HG02588 (cell line): ENCODE measurements at regions not wholly inside any gene's neighbourhood (a gene's known extent, or its start where the extent isn't known, plus 50 kb on each side); places are given as distances from the start of the nearest gene placed in this dataset.

Source experiments
- ATAC-seq: cut with Tn5 transposase; IDR thresholded peaks from one replicate; pipeline ENCODE4 v1.9.1; 2021; ENCODE audit warnings: mild to moderate bottlenecking, moderate library complexity; ENCODE audit not compliant: unreplicated experiment

DNA sequence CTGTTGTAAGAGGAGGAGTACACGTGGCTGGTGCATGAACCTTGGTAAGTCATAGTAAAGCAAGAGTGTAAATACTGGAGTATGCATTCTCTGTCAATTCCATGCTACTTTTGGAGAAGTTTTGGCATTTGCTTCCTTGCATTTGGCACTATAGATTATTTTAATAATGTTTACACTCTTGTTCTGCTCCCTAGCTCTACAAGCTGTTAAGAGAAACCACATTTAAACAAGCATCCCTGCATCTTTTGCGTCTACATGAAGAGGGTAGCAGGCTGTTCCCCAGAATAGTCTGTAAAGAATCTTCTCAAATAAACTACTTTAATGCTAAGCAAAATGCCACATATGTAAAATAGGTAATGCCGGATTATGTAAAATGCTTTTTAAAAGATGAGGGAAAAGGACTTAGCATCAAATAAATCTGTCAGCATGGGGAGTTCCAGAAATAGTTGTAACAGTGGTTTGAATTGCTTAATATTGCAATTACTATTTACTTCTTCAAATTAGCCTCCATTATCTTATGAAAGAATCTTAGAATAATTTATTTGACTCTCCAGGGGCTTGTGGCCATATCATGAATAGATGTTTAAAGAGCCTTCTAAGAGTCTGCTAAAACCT, 2127.3 kb upstream of the WWC1 start:
- ATAC-seq, result no peak

DNA sequence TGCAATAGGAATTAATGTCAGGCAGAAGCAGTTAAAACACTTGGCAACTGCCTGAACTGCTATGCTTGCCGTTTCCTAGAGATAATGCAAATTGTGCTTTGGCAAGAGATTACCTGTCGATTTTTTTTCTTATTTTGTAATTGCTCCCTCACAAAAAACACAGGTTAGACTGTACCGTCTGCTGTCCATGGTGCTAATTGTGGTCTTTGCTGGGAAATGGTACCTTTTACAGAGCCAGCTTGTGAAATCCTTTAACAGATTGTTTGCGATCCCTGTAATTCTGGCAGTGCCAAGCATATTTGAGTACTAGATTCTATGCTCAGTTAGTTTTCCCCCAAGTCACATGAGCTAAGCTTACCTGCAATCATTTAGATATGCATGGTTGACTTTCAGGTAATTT, 2125.8 kb upstream of the WWC1 start:
- ATAC-seq, result no peak

DNA sequence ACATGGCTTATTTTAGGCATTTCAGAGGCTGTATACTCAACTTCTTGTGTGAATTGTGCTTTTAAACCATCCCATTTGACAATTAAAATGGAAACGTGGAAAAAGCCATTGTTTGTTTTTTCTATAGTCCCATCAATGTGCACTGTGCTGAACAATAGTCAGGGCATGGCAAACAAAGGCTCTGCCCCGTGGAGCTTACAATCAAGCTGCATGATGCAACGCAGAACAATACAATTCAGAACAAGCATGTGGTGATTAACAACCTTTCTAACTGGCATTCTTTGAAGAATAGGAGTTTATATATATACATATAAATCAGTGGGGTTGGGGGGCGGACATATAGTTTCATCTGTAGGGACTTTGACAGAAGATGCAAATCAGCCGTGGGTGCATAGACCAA, 2125.4 kb upstream of the WWC1 start:
- ATAC-seq, result no peak

DNA sequence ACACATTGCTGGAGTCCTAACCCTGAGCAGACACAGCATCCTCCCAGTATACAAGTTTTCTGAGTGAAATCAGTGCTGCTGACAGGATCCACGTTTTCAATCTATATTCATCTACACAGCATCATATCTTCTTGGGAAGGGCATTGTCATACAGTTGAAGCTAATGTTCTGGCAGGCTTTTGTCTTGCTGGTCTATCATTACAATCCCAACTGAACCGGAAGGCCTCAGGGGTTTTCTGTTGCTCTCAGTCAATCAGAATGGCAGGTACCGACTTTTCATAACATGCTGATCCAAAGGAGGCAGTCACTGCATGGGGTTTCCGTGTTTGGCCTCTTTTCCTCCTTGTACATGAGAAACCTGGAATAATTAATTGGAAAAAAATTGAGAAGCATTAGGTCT, 2118.8 kb upstream of the WWC1 start:
- ATAC-seq, result no peak

DNA sequence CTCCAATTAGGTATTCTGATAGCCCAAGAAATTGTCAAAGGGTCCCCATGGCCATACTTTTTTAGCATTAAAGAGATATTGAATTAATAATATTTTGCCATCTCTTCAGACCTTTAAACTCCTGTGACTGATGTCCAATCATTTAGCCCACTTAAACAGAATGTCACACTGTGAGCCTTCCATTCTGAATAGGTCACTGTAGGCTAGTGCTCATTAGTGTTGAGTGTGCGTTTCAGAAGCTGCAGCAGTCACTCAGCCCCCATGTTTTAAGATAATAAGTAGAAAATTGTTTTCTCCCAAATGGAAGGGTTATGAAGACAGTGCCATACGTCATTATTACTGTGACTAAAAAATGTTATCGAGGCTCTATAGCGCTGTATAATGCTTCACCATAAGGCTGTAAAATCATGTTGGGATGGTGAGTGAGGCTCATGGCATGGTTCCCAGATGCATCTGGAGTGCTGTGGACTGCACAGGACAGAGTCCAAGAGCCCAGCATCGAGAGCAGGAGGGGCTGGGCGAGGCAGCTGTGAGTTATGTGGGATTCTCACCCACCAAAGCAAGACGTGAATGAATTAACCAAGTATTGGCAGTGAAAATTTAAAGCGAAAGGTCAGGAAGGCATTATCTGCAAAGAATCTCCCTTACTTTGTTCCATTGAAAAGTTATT, 2112.9 kb upstream of the WWC1 start:
- ATAC-seq, result no peak

DNA sequence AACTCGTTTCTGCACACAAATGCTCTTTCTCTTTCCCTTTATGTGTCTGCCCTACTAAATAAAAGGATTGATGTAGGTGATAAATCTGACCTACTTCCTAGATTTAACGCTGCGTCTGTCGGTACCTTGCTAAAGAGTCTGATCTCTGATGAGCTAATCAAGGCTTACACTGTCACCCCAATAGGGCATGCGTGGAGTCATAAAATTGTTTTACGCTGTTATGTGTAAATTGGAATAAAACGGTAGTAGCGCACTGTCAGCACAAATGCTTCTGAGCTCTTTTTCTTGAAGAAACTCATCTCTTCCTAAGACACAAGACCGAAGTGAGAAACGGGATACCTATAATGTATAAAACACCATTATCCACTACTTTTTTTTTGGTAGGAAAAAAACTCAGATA, 2106.3 kb upstream of the WWC1 start:
- no peak for ATAC-seq

DNA sequence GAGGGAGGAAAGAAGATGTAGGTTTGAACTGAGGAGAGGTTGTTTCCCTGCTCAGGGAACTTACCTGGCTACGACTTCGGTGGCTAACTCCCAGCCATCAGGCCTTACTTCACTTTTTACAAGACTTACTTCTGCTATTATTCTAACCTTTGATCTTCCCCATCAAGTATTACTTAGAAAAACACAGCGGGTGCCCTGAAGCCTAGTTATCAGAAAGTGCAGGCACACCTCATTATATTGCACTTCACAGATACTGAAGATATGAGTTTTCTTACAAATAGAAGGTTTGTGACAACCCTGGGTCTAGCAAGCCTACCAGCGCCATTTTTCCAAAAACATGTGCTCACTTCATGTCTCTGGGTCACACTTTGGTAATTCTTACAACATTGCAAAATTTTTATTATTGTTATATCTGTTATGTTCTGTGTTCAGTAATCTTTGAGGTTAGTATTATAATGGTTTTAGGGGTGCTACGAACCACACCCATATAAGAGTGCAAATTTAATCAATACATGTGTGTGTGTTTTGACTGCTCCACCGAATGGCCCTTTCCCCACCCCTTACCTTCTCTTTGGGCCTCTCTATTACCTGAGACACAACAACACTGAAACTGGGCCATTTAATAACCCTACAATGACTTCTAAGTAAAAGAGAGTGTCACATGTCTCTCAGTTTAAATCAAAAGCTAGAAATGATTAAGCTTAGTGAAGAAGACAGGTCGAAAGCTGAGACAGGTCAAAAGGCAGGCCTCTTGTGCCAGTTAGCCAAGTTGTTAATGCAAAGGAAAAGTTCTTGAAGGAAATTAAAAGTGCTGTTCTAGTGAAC, 2102.7 kb upstream of the WWC1 start:
- no peak for ATAC-seq

DNA sequence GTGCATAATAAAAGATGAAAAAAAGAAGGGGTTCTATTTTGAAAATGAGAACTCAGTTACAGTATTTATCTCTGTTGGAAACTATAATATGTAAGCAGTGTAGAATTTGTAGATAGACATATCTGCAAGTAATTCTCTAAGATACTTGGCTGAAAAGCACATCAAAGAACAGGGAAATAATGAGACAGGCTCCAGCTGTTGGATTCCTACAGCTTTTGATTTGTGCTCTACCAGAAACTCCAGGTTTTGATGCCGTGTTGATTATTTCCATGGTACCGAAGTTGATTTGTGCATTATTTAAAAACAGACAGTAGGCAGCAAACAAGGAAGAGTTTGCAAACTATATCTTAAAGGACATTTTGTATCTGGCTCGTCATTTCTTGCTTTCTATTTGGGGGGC, 2098.7 kb upstream of the WWC1 start:
- ATAC-seq, result no peak

DNA sequence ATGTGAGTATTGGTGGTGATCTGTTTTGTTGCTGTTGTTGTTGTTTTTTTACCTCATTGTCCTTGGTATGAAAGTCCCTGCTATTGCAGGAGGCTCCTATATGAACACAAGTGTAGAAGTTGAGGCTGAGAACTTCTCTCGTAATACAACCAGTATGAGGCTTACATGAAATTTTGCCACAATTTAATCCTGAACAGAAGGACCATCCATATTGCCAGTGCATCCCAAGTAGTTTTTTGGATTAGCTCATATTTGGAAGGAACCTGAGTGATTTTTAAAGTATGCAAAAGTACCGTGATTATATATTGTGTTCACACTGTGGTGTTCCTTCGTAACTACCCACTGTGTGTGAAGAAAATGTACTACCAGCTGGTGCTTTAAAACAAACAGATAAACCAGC, 2095.5 kb upstream of the WWC1 start:
- ATAC-seq, result no peak

DNA sequence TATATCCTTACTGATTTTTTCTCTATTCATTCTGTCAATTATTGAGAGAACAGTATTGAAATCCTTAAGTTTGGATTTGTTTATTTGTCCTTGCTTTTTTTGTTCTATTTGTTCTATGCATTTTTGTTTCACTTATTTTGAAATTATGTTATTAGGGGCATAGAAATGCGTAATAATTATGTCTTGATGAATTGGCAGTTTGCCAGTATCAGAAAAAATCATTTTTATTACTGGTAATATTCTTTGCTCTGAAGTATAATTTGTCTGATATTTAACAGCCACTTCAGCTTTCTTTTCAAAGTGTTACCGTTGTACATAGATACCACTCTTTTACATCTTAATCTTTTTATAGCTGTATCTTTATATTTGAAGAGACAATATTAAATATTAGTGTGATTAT, 2090.9 kb upstream of the WWC1 start:
- ATAC-seq, result no peak

DNA sequence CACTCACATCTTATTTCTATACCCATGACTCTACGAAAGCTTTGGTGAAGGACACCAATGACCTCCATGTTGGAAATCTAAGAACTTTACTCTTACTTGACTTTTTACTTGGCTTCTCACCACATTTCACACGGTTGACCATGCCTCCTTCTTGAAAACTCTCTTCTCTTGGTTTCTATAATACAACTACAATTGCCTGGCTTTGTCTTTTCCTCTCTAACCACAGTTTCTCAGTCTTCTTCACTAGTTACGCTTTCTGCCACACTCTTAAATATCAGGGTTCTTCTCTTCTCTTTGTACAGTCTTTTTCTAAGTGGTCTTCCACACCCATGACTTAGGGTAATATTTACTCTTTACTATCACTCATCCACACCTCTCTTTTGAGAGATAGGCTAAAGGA, 2079.8 kb upstream of the WWC1 start:
- no peak for ATAC-seq

DNA sequence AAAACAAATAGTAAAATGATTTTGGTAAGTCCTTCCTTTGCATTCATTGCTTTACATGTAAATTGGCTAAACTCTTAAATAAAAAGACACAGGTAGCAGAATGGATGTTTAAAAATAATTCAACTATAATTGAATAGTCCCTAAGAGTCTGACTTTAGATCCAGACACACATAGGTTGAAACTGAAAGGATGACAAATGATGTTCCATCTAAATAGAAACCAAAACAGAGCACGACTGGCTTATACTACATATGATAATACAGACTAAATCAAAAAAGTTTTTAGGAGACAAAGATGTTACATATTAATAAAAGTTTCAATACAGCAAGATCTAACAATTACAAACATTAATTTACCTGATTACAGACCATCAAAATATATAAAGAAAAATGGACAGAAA, 2055.1 kb upstream of the WWC1 start:
- no peak for ATAC-seq

DNA sequence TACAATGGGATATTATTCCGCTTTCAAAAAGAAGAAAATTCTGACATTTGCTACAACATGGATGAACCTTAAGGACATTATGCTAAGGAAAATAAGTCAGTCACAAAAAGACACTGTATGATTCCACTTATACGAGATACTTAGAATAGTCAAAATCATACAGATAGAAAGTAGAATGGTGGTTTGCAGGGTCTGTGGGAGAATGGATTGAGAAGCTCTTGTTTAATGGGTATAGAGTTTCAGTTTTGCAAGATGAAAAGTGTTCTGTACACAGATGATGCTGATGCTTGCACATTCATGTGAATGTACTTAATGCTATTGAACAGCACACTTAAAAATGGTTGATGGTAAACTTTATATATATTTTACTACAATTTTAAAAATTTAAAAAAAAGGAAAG, 2050.7 kb upstream of the WWC1 start:
- no peak for ATAC-seq

DNA sequence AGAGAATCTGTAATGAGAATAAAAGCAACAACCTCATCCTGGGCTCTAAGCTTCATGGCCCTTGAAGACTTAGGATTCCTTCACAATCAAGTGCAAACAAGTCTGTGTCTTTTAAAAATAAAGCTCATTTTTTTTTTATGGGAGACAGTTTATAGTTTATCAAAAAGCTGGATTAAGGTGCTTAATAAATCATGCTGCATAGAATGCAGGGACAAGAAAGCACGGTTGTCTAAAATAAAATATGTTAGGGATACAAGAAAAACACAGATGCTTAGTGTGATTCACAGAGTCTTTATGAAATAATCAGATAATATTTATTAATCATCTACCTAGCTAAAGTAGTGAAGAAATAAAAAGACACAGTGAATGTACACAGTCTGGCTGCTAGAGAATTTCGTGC, 2045.9 kb upstream of the WWC1 start:
- ATAC-seq, result no peak

DNA sequence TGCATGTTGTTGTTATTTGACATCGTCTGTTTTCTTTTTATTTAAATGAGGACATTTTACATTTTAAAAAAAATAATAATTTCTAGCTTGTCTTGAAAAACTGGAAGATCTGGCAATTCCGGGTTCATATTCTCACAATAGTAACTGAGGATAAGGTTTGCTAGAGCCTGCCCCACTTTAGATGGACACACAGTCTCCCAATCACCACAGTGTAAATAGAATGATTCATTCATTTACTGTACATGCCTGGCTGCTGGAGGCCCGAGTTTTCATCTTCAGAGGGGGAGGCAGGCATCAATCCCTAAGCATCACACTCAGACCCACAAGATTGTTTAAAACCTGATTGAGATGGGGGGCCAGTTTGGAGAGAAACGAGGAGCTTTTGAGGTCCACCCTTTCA, 2039.7 kb upstream of the WWC1 start:
- no peak for ATAC-seq

DNA sequence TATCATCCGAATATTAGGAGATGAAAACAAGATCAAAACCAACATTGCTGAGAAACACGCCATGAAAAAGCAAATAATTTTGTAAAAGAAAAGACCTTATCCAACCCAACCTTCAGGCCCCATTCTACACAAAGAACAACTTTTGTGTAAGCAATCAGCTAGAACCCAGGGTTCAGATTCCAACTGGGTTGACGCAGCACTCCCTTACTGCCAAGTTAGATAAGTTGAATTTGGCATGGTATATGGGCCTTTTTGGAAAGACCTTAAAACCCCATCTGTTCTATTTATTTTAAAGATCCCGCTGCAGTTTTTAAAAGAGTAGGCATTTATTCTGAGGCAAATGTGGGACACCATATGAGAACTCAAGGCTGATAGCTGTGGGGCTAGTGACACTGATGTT, 2033.8 kb upstream of the WWC1 start:
- no peak for ATAC-seq

DNA sequence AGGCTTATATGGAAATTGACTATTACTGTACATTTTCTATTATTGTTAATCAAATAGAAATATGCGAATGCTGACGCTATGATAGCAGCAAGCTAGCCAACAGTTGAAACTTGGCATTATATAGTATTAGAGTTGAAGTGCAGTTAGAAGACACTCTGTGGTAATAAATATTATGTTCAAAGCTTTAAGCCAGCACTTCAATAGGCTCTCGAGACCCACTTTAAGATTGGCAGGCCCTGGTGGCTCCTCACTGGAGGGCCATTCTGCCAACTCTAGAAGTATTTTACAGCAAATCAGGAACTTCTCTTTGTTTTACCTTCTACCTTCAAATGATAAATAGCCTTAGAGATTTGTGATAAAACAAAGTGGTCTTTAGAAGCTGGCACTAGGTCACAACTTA, 2029.0 kb upstream of the WWC1 start:
- no peak for ATAC-seq

DNA sequence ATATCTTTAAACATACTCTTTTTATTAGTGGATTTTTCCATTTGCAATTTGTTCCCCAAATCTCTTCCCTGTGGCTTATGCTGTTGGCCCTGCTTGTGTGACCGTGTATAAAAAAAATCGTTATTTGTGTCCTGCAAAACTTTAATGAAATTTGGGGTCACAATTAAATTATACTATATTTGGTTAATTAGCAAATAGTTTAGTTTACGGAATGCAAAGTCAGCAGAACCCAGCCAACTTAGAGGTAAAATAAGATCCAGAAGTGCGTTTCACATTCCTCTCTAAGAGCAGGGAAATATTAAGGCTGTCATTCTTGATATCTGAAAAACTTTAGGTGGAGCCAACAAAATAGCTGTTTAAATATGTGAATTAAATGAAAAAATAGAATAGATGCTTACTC, 2023.5 kb upstream of the WWC1 start:
- ATAC-seq, result no peak

DNA sequence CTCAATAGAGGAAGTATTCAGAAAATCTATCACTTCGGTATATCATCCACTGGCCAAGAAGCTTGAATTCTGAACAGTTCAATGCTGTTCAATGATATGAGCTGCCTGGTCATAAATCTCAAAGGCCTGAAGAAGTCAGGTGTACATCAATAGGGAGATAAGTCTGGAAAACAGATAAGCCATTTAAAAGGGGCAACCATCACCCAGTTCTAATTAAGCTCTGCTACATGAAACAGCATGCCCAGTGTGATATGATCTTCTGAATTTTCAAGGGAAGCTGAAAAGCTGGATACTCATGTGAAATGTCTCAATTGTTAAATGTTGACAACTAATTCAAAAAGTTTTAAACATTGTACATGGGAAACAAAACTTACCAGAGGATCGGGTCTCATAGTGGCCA, 2020.7 kb upstream of the WWC1 start:
- no peak for ATAC-seq

DNA sequence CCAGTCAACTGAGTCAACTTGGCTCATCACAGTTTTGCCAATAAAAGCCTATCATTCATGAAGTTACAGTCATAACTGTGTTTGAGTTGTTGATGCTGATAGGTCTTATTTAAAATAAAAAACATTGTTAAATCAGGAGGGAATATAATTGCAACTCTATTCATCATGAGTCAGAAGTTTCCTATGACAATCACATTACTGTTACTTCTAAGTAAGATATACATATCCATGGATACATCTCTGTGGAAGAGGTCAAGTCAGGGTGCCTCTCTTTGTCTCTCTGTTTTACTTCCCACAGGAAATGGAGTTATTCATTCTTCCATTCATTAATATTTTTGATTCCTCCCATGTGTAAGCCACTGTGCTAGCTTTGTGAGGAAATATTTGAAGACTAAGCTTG, 2015.4 kb upstream of the WWC1 start:
- no peak for ATAC-seq

DNA sequence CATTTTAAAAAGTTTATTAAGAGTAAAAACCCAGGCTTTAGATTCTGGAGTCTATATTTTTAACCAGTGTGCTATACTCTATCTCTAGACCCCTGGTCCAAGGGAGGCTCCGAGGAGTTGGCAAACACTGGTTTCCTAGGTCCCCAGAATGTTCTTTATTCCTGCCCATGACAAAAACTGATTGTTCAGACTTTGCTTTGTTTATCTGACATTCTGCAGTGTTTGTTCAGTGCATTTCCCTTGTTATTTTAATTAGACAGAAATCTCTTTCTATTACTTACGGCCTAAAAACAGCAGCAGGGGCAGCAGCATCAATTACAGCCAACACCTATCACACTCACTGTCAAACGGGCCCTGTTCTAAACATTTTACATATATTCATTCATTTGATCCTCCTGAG, 2011.6 kb upstream of the WWC1 start:
- ATAC-seq, result no peak

DNA sequence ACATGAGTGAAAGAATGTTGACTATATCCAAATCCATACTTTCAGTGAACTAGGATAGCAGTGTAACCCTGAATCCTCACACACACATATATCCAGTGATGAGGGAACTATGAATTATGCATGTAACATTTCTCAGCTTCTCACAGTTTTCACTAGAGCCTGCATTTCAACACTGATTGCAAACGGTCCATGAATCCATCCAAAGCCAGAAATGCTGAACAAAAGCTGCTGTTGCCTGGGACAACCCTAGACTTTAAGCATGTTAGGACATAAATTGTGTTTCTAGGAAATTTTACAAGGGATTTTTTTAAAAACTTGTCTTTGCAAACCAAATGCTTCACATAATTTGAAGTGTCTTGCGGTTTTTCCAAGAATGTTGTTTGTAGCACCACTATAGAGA, 2010.0 kb upstream of the WWC1 start:
- no peak for ATAC-seq
